ENCODE measurements at regions not wholly inside any gene's neighbourhood (a gene's known extent, or its start where the extent isn't known, plus 50 kb on each side); places are given as distances from the start of the nearest gene placed in this dataset.
"Not testable (repeated sequence)": the region's sequence is repeated elsewhere in the genome, so short reads cannot be mapped to it uniquely, and the experiment has no call there.

DNA sequence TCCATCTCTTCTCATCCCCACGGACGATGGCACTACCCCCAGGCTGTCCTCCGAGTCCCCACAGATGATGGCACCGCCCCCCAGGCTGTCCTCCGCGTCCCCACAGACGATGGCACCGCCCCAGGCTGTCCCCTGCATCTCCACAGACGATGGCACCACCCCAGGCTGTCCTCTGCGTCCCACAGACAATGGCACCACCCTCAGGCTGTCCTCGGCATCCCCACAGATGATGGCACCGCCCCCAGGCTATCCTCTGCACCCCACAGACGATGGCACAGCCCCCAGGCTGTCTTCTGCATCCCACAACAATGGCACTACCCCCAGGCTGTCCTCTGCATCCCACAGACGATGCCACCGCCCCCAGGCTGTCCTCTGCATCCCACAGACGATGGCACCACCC, 57.4 kb upstream of the PTCH1 start:
- DNase-seq, result no peak

DNA sequence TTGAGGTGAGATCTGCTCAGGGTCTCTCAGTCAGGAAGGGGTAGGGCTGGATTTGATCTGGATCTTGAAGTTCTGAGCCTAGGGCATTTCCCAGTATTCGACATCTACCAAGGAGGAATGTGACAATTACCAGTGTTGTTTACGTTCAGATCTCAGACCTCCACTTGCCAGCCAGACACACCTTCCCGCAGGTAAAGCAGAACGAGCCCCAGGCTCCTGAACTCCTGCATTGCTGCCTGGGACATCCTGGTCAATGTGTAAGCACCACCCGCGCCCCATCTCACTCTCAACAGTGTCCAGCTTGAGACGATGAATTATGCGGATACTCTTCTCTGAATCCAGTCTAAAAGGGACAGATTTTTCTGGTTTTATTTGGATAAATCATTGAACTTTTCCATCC, 56.7 kb upstream of the PTCH1 start:
- no peak for DNase-seq

DNA sequence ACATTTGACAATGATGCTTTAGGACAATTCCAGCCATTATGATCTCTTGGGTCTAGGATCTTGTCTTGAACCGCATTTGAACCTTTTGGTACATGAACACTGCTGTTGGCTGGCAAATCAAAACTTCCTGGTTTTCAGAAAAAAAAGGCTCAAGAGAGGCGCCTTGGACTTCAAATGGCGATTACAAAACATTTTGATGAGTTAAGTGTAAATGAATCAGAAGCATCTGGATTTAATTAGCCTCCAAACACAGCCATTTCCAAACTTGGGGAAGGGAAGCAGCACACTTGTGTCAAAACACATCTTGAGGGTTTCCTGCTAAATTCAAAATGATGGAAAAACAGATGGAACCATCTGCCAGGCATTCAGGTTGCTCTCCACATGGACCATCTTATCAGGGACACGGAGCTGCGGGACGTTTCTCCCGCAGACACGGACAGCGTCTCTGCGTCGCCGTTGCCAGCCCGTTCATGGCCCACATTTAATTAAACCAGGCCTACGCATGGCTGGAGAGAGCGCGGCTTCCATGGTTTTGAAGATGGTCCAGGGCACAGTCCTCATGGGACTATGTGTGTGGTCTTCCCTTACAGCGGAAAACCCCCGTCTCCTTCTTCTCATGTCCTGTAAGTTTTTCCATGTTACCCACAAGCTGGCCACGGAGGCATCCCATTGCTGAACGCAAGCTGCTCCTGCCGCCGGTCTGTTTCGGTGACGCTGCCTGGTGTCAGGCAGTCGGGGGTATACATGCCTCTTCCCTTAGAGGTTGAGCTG, 55.8 kb upstream of the PTCH1 start:
- no peak for DNase-seq

DNA sequence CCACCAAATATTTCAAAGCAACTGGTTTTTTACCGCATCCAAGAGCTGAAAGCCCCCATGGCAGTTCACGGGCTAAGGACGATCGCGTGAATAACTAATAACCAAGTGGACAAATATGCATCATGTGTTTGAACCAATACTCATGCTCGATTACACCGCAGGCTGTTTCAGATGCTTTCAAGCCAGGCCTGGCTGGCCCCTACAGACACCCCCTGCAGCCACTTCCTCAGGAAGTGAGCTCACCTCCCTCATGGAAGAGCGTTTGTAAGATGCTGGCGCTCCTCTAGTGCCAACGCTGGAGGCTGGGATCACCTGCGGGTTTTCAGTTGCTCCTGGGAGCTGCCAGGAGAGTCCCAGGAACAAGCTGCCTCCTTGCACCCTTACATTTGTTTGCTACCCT, 53.9 kb upstream of the PTCH1 start:
- DNase-seq, result no peak

DNA sequence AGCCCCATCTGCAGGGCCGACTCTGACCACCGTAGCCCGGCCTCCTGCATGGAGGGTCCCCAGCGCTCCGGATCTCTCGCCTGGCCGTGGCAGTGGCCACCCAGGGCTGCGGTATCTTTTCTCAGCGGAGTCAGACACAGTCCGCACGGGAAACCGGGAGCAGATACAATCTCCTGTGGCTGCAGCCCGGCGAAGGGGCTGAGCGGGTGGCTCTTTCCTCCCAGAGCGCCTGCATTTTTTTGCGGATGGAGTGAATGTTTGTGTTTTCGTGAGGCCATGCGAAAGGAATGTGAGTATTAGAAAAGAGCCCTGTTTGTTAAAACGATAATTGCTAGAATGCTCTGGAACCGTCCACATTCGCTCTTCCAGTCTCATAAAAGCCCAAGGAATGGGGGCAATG, 53.4 kb upstream of the PTCH1 start:
- DNase-seq, result no peak

DNA sequence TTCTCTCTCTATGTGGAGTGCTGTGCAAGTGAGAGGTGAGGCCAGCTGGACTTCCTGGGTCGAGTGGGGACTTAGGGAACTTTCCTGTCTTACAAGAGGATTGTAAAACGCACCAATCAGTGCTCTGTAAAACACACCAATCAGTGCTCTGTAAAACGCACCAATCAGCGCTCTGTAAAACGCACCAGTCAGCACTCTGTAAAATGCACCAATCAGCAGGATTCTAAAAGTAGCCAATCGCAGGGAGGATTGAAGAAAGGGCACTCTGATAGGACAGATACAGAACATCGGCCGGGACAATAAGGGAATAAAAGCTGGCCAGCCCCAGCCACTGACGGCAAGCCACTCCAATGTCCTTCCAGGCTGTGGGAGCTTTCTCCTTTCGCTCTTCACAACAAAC, 52.0 kb upstream of the PTCH1 start:
- not testable (repeated sequence) for DNase-seq
